ENCODE measurements at regions not wholly inside any gene's neighbourhood (a gene's known extent, or its start where the extent isn't known, plus 50 kb on each side); places are given as distances from the start of the nearest gene placed in this dataset.
A peak's percentile ranks its signal among the peaks of the same experiment; 100 is the strongest.
"Not testable (repeated sequence)": the region's sequence is repeated elsewhere in the genome, so short reads cannot be mapped to it uniquely, and the experiment has no call there.

DNA sequence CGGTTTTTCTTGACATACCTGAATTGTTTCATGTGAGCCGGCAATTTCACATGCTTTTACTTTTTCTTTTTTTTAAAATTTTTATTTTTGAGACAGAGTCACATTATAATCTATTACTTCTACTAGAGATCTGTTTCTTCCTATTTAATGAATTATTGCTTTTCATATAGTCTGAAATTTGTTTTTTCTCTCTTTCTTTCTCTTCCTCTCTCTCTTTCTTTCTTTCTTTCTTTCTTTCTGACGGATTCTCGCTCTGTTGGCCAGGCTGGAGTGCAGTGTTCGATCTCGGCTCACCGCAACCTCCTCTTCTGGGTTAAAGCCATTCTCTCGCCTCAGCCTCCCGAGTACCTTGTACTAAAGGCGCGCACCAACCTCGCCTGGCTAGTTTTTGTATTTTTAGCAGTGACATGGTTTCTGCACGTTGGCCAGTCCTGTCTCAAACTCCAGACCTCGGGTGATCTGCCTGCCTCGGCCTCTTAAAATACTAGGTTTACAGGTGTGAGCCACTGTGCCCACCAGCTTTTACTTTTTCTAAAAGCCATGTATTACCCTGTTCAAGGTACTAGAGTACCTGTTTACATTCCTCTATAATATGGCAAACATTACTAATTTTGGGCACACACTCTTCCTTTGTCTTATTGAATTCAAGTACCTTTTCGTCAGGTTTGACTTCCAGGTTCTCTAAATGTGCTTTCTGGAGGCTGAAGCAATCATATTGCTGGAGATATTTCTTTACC lies 86.5 kb upstream of the RHOU start:
- ChIA-PET CTCF (no interaction called here), POLR2A (no interaction called here)
- DNase-seq (ENCODE audit: extremely low spot score) = no peak
- TF ChIP-seq L3MBTL2 (conservative IDR thresholded peaks at IDR 0.05) (no peak), ELF4 (IDR thresholded peaks at IDR 0.05) (no peak), SUZ12 (IDR thresholded peaks at IDR 0.05) (no peak), BHLHE40 (IDR thresholded peaks at IDR 0.05; ENCODE audit: borderline replicate concordance) (no peak), SP1 (IDR thresholded peaks at IDR 0.05) (no peak), FOXA1 (IDR thresholded peaks at IDR 0.05) (no peak)
- TF ChIP-seq, protein P1, sequence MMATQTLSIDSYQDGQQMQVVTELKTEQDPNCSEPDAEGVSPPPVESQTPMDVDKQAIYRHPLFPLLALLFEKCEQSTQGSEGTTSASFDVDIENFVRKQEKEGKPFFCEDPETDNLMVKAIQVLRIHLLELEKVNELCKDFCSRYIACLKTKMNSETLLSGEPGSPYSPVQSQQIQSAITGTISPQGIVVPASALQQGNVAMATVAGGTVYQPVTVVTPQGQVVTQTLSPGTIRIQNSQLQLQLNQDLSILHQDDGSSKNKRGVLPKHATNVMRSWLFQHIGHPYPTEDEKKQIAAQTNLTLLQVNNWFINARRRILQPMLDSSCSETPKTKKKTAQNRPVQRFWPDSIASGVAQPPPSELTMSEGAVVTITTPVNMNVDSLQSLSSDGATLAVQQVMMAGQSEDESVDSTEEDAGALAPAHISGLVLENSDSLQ (IDR thresholded peaks at IDR 0.05) = no peak

DNA sequence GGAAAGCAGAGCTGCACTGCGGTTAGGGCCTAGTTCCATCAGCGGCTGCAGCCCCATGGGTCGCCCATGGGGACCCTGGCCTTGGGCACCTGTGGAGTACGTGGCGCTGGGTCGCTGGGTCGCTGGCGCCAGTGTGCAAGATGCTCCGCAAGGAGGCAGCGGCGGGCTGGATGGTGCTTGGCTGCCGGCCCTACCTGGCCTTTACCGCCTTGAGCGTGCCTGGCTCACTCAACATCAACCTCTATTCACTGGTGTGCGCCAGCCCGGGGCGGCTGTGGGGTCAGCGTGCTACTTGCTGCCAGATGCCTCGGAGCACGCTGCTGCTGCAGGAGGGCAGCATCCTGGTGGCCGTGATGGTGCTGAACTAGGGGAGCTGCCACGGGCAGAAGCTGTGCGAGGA lies 85.1 kb upstream of the RHOU start:
- POLR2A ChIA-PET = no interaction called here
- TF ChIP-seq BHLHE40 (IDR thresholded peaks at IDR 0.05; ENCODE audit: borderline replicate concordance) (no peak), FOXM1 (IDR thresholded peaks at IDR 0.05; ENCODE audit: borderline replicate concordance) (no peak), SP1 (IDR thresholded peaks at IDR 0.05) (no peak), L3MBTL2 (conservative IDR thresholded peaks at IDR 0.05) (no peak), TARDBP (IDR thresholded peaks at IDR 0.05) (no peak), HDGF (IDR thresholded peaks at IDR 0.05; ENCODE audit: borderline replicate concordance) (no peak), SUZ12 (IDR thresholded peaks at IDR 0.05) (no peak), ARNT (IDR thresholded peaks at IDR 0.05) (no peak), ELF4 (IDR thresholded peaks at IDR 0.05) (no peak), LEF1 (IDR thresholded peaks at IDR 0.05; ENCODE audit: borderline replicate concordance) (no peak), CTBP1 (IDR thresholded peaks at IDR 0.05; ENCODE audit: borderline replicate concordance) (no peak), ZNF384 (IDR thresholded peaks at IDR 0.05) (no peak), NFRKB (IDR thresholded peaks at IDR 0.05) (no peak), FOXK2 (IDR thresholded peaks at IDR 0.05) (no peak), FOXA1 (IDR thresholded peaks at IDR 0.05) (no peak)
- TF ChIP-seq, protein P1 (IDR thresholded peaks at IDR 0.05) = no peak
- DNase-seq (ENCODE audit: extremely low spot score) = no peak
- CTCF ChIA-PET = no interaction called here

DNA sequence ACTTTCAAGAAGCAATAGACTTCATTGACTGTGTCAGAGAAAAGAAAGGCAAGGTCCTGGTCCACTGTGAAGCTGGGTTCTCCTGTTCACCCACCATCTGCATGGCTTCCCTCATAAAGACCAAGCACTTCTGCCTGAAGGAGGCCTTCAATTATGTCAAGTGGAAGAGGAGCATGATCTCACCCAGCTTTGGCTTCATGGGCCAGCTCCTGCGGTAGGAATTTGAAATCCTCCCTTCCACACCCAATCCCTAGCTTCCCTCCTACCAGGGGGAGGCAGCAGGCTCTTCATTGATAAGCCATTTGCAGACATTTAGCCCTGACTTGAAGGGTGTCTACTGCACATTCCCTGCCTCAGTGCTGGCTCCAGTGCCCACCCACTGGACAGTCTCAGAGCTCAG lies 84.3 kb upstream of the RHOU start:
- no peak for TF ChIP-seq HDGF (IDR thresholded peaks at IDR 0.05; ENCODE audit: borderline replicate concordance)
- no peak for TF ChIP-seq ZNF384 (IDR thresholded peaks at IDR 0.05)
- TF ChIP-seq ELF4 (IDR thresholded peaks at IDR 0.05) = no peak
- no peak for TF ChIP-seq FOXK2 (IDR thresholded peaks at IDR 0.05)
- no peak for TF ChIP-seq CTBP1 (IDR thresholded peaks at IDR 0.05; ENCODE audit: borderline replicate concordance)
- TF ChIP-seq FOXA1 (IDR thresholded peaks at IDR 0.05) = no peak
- TF ChIP-seq ARNT (IDR thresholded peaks at IDR 0.05) = no peak
- no peak for TF ChIP-seq TARDBP (IDR thresholded peaks at IDR 0.05)
- TF ChIP-seq L3MBTL2 (conservative IDR thresholded peaks at IDR 0.05) = no peak
- TF ChIP-seq LEF1 (IDR thresholded peaks at IDR 0.05; ENCODE audit: borderline replicate concordance) = no peak
- no peak for TF ChIP-seq FOXM1 (IDR thresholded peaks at IDR 0.05; ENCODE audit: borderline replicate concordance)
- TF ChIP-seq SUZ12 (IDR thresholded peaks at IDR 0.05) = no peak
- no peak for DNase-seq (ENCODE audit: extremely low spot score)
- ChIA-PET CTCF (interaction anchor here (0.8 kb wide), 1 partner anchor 14 kb away, joined by 5 read pairs; no protein-coding TSS in a partner anchor), POLR2A (no interaction called here)

DNA sequence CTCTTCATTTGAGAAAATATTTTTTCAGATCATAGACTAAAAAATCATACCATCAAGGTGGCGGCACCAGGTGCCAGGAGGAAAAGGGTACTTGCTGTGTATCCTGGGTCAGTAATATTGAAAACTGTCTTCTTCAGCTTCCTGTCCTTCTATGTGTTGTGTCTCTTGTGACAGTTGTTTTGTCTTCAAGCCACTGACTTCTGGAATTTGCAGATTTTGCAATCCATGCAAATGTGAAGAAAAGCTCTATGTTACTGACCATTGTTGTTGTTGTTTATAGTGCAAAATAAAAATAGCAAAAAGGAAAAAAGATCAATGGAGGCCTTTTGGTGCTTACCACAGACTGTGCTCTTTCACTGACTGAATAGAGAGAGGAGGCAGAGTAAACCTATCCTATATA lies 83.2 kb upstream of the RHOU start:
- no peak for DNase-seq (ENCODE audit: extremely low spot score)
- TF ChIP-seq L3MBTL2 (conservative IDR thresholded peaks at IDR 0.05) (no peak), ELF4 (IDR thresholded peaks at IDR 0.05) (no peak), FOXA1 (IDR thresholded peaks at IDR 0.05) (no peak), SUZ12 (IDR thresholded peaks at IDR 0.05) (no peak), CTBP1 (IDR thresholded peaks at IDR 0.05; ENCODE audit: borderline replicate concordance) (no peak), FOXM1 (IDR thresholded peaks at IDR 0.05; ENCODE audit: borderline replicate concordance) (no peak), NFRKB (IDR thresholded peaks at IDR 0.05) (no peak), ZNF384 (IDR thresholded peaks at IDR 0.05) (no peak), LEF1 (IDR thresholded peaks at IDR 0.05; ENCODE audit: borderline replicate concordance) (no peak), HDGF (IDR thresholded peaks at IDR 0.05; ENCODE audit: borderline replicate concordance) (no peak), FOXK2 (IDR thresholded peaks at IDR 0.05) (no peak), TARDBP (IDR thresholded peaks at IDR 0.05) (no peak), BHLHE40 (IDR thresholded peaks at IDR 0.05; ENCODE audit: borderline replicate concordance) (no peak), SP1 (IDR thresholded peaks at IDR 0.05) (no peak), ARNT (IDR thresholded peaks at IDR 0.05) (no peak)
- TF ChIP-seq, protein P1 (IDR thresholded peaks at IDR 0.05) = no peak
- POLR2A ChIA-PET = no interaction called here
- CTCF ChIA-PET = no interaction called here

DNA sequence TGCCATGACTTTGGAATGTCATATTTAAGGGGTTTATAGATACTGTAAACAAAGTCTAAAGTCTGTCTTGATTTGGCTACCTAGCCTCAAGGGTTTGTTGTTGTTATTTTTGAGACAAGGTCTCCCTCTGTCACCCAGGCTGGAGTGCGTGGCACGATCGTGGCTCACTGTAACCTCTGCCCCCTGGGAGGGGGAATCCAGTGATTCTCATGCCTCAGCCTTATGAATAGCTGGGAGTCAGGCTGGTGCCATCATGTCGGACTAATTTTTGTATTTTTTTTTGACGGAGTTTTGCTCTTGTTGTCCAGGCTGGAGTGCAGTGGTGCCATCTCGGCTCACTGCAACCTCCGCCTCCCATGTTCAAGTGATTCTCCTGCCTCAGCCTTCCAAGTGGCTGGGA lies 82.2 kb upstream of the RHOU start:
- POLR2A ChIA-PET; DNase-seq (ENCODE audit: extremely low spot score); CTCF ChIA-PET: not testable (repeated sequence)

DNA sequence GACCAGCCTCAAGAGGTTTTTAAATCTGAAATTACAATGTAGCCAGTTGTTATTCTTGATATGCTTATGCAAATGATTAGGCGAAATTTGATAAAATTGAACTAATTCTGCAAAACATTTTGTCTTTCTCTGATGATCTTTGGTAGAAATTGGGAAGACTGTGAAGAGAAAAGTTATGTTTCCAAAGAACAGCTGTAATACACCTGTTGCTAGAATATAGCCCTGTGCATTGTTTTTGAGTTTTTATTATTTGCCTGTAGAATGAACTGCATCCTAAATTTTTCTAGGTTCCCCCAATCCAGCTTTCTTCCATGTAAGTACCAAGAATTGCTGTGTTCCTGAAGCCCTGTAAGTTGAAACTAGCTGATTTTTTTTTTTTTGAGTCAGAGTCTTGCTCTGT lies 81.5 kb upstream of the RHOU start:
- no peak for TF ChIP-seq L3MBTL2 (conservative IDR thresholded peaks at IDR 0.05)
- TF ChIP-seq, protein P1 (IDR thresholded peaks at IDR 0.05) = 0 out of 2 replicates have a peak, but pooled peaks have one; percentile 27
- POLR2A ChIA-PET = no interaction called here
- CTCF ChIA-PET = no interaction called here
- no peak for DNase-seq (ENCODE audit: extremely low spot score)

Data from HEK293T (cell line).